IMR-90 (cell line): ENCODE measurements at regions not wholly inside any gene's neighbourhood (a gene's known extent, or its start where the extent isn't known, plus 50 kb on each side); places are given as distances from the start of the nearest gene placed in this dataset.

ENCODE experiments used
- ATAC-seq: fragments of 200-7000 bp; cut with Tn5 transposase; 2 replicates; pipeline ENCODE4 v1.9.1; 2020; ENCODE audit warnings: low read depth, mild to moderate bottlenecking, moderate library complexity
- BruUV-seq: library from RNA; stranded (reverse); fragments of 400-500 nt; replicated peaks from 2 replicates; lab custom pipeline; 2021; lab: Mats Ljungman, UMichigan
- CTCF ChIA-PET: fragments of 300-600 bp; formaldehyde crosslinking; extraction: SDS; loops from one replicate; lab custom pipeline; 2021; ENCODE audit warnings: antibody characterized with exemption; lab: Yijun Ruan, JAX
- POLR2A ChIA-PET: fragments of 300-600 bp; sonication (Branson Sonifier 250); formaldehyde crosslinking; loops from one replicate; lab custom pipeline; 2022; ENCODE audit warnings: antibody characterized with exemption; ENCODE audit not compliant: unreplicated experiment; lab: Charles Lee
- DNase-seq: peaks from one replicate; pipeline ENCODE4 v3.0.0; 2013
- H2AFZ ChIP-seq: replicated peaks from 2 replicates; pipeline ENCODE3; 2013; ENCODE audit warnings: low read length, mild to moderate bottlenecking; ENCODE audit not compliant: poor library complexity
- H2AK5ac ChIP-seq: 2 replicates; pipeline ENCODE4 v1.6.1; 2013; ENCODE audit warnings: low read depth, low read length, inconsistent platforms
- H2AK9ac ChIP-seq: replicated peaks from 2 replicates; pipeline ENCODE3; 2013; ENCODE audit warnings: mild to moderate bottlenecking, low read depth, low read length, moderate library complexity; ENCODE audit not compliant: poor library complexity
- H2BK120ac ChIP-seq: 2 replicates; pipeline ENCODE4 v1.6.1; 2013; ENCODE audit warnings: low read depth, low read length, inconsistent platforms
- H2BK15ac ChIP-seq: 3 replicates; pipeline ENCODE4 v1.6.1; 2013; ENCODE audit warnings: low read depth, low read length, inconsistent platforms
- H2BK20ac ChIP-seq: 2 replicates; pipeline ENCODE4 v1.6.1; 2013; ENCODE audit warnings: low read depth, mild to moderate bottlenecking, inconsistent platforms, low read length, moderate library complexity
- H2BK5ac ChIP-seq: 2 replicates; pipeline ENCODE4 v1.6.1; 2013; ENCODE audit warnings: mild to moderate bottlenecking, low read depth, low read length, inconsistent platforms; ENCODE audit not compliant: poor library complexity, severe bottlenecking
- H3K14ac ChIP-seq: replicated peaks from 2 replicates; pipeline ENCODE4 v1.6.1; 2013; ENCODE audit warnings: low read depth, low read length, inconsistent platforms
- H3K18ac ChIP-seq: 2 replicates; pipeline ENCODE4 v1.6.1; 2013; ENCODE audit warnings: low read depth, low read length, control low read depth
- H3K23ac ChIP-seq: 2 replicates; pipeline ENCODE4 v1.6.1; 2013; ENCODE audit warnings: low read depth, low read length, inconsistent platforms
- H3K27ac ChIP-seq: 2 replicates; pipeline ENCODE4 v1.5.1; 2013; ENCODE audit warnings: mild to moderate bottlenecking, control low read depth, low read length; ENCODE audit not compliant: insufficient read depth
- H3K27me3 ChIP-seq: 2 replicates; pipeline ENCODE4 v1.6.1; 2013; ENCODE audit warnings: low read length; ENCODE audit not compliant: control insufficient read depth, insufficient read depth
- H3K36me3 ChIP-seq: 2 replicates; pipeline ENCODE4 v1.6.1; 2013; ENCODE audit warnings: low read length, mixed read lengths; ENCODE audit not compliant: control insufficient read depth, insufficient read depth
- H3K4ac ChIP-seq: 2 replicates; pipeline ENCODE4 v1.6.1; 2013; ENCODE audit warnings: low read depth, low read length, inconsistent platforms
- H3K4me1 ChIP-seq: 2 replicates; pipeline ENCODE4 v1.6.1; 2013; ENCODE audit warnings: low read length, mixed read lengths; ENCODE audit not compliant: control insufficient read depth, insufficient read depth
- H3K4me2 ChIP-seq: 2 replicates; pipeline ENCODE4 v1.6.1; 2013; ENCODE audit warnings: low read depth, mild to moderate bottlenecking, control low read depth, low read length, moderate library complexity
- H3K4me3 ChIP-seq: 2 replicates; pipeline ENCODE4 v1.5.1; 2013; ENCODE audit warnings: low read depth, mild to moderate bottlenecking, control low read depth, low read length, moderate library complexity; ENCODE audit not compliant: insufficient read depth
- H3K56ac ChIP-seq: 2 replicates; pipeline ENCODE4 v1.6.1; 2013; ENCODE audit warnings: low read length, inconsistent platforms; ENCODE audit not compliant: insufficient read depth; ENCODE audit errors: extremely low read depth
- H3K79me1 ChIP-seq, 2 experiments: 2 replicates each; pipeline ENCODE4 v1.6.1; 2013; ENCODE audit warnings: low read length in 2 of 2, inconsistent platforms in 1 of 2, low read depth in 1 of 2
- H3K9ac ChIP-seq: 2 replicates; pipeline ENCODE4 v1.6.1; 2013; ENCODE audit warnings: low read depth, low read length, control low read depth
- H3K9me1 ChIP-seq: 2 replicates; pipeline ENCODE4 v1.6.1; 2013; ENCODE audit warnings: low read length, inconsistent platforms; ENCODE audit not compliant: insufficient read depth
- H3K9me3 ChIP-seq: 2 replicates; pipeline ENCODE4 v1.6.1; 2013; ENCODE audit warnings: low read length; ENCODE audit not compliant: control insufficient read depth, insufficient read depth
- H4K20me1 ChIP-seq: 2 replicates; pipeline ENCODE4 v1.6.1; 2013; ENCODE audit warnings: low read length, inconsistent platforms; ENCODE audit not compliant: insufficient read depth
- H4K5ac ChIP-seq: 2 replicates; pipeline ENCODE4 v1.6.1; 2013; ENCODE audit warnings: mild to moderate bottlenecking, low read depth, low read length, control low read depth
- H4K8ac ChIP-seq, 2 experiments: 2 replicates each; pipeline ENCODE4 v1.6.1; 2013; ENCODE audit warnings: low read depth in 2 of 2, low read length in 2 of 2, control low read depth in 1 of 2, inconsistent platforms in 1 of 2
- H4K91ac ChIP-seq: 2 replicates; pipeline ENCODE4 v1.6.1; 2013; ENCODE audit warnings: low read depth, low read length, inconsistent platforms; ENCODE audit not compliant: insufficient read depth
- BHLHE40 ChIP-seq: fragments of 150-350 bp; IDR thresholded peaks from 2 replicates; pipeline ENCODE4 v1.6.1; 2016; ENCODE audit warnings: mild to moderate bottlenecking, low read depth, low read length
- CEBPB ChIP-seq: IDR thresholded peaks from 2 replicates; pipeline ENCODE4 v1.6.1; 2012; ENCODE audit warnings: low read depth, low read length, improper control_type of control experiment
- CHD1 ChIP-seq: IDR thresholded peaks from 2 replicates; pipeline ENCODE4 v1.6.1; 2012; ENCODE audit warnings: low read depth, low read length, improper control_type of control experiment
- CTCF ChIP-seq: conservative IDR thresholded peaks from 2 replicates; pipeline ENCODE4 v1.5.1; 2012; ENCODE audit warnings: mild to moderate bottlenecking, low read depth, low read length, improper control_type of control experiment
- ELK1 ChIP-seq: fragments of 150-350 bp; IDR thresholded peaks from 2 replicates; pipeline ENCODE4 v1.6.1; 2016; ENCODE audit warnings: low read depth, mild to moderate bottlenecking, low read length, moderate library complexity, borderline replicate concordance
- FOS ChIP-seq: fragments of 150-350 bp; IDR thresholded peaks from 2 replicates; pipeline ENCODE4 v1.6.1; 2016; ENCODE audit warnings: low read depth, low read length
- MAFK ChIP-seq: IDR thresholded peaks from 2 replicates; pipeline ENCODE4 v1.6.1; 2012; ENCODE audit warnings: low read depth, low read length, improper control_type of control experiment
- MAZ ChIP-seq: IDR thresholded peaks from 2 replicates; pipeline ENCODE4 v1.6.1; 2012; ENCODE audit warnings: low read depth, mild to moderate bottlenecking, low read length, improper control_type of control experiment, moderate library complexity, borderline replicate concordance
- MXI1 ChIP-seq: IDR thresholded peaks from 2 replicates; pipeline ENCODE4 v1.6.1; 2012; ENCODE audit warnings: low read depth, mild to moderate bottlenecking, low read length, moderate library complexity, borderline replicate concordance
- NFE2L2 ChIP-seq: fragments of 150-350 bp; IDR thresholded peaks from 2 replicates; pipeline ENCODE4 v1.6.1; 2016; ENCODE audit warnings: low read depth, mild to moderate bottlenecking, low read length
- POLR2A ChIP-seq: IDR thresholded peaks from 2 replicates; pipeline ENCODE4 v1.6.1; 2012; ENCODE audit warnings: mild to moderate bottlenecking, low read depth, low read length
- RAD21 ChIP-seq: IDR thresholded peaks from 2 replicates; pipeline ENCODE4 v1.6.1; 2012; ENCODE audit warnings: low read length, improper control_type of control experiment
- RCOR1 ChIP-seq: IDR thresholded peaks from 2 replicates; pipeline ENCODE4 v1.6.1; 2012; ENCODE audit warnings: mild to moderate bottlenecking, low read length, improper control_type of control experiment; ENCODE audit not compliant: insufficient replicate concordance
- RFX5 ChIP-seq: IDR thresholded peaks from 2 replicates; pipeline ENCODE4 v1.8.0; 2012; ENCODE audit warnings: low read depth, mild to moderate bottlenecking, low read length, moderate library complexity
- SMC3 ChIP-seq: fragments of 150-350 bp; IDR thresholded peaks from 2 replicates; pipeline ENCODE4 v1.6.1; 2016; ENCODE audit warnings: low read depth, mild to moderate bottlenecking, antibody characterized with exemption, low read length, moderate library complexity
- USF2 ChIP-seq: fragments of 150-350 bp; IDR thresholded peaks from 2 replicates; pipeline ENCODE4 v1.6.1; 2017; ENCODE audit warnings: mild to moderate bottlenecking, antibody characterized with exemption, low read length, low read depth
- WGBS, 2 experiments: methylation state at CpG; one replicate each; pipeline versions ENCODE4 v1.1.5 to v1.1.7; 2013; ENCODE audit warnings: missing lambda C conversion rate in 2 of 2; ENCODE audit not compliant: insufficient read length in 1 of 2; ENCODE audit errors: extremely low coverage in 2 of 2; 5-methylcytosine and 5-hydroxymethylcytosine counted together
- dilution Hi-C: fragments of 300-500 bp; cut with HindIII; formaldehyde crosslinking; loops from one replicate; pipeline ENCODE4 v1.14.3; 2018; ENCODE audit warnings: low sequenced_read_pairs; ENCODE audit not compliant: unreplicated experiment
- in situ Hi-C: fragments of 300-500 bp; cut with MboI; formaldehyde crosslinking; loops from 3 replicates; pipeline ENCODE4 v1.14.3; 2019; ENCODE audit warnings: low sequenced_read_pairs, inconsistent platforms, mixed read lengths
- intact Hi-C: fragments of 100-400 bp; cut with micrococcal nuclease; formaldehyde crosslinking; loops from 2 replicates; pipeline ENCODE4 v1.10.0; 2022

- H3K18ac ChIP-seq = no peak overlapping the region
- no peak overlapping the region for H3K14ac ChIP-seq
- H2AK9ac ChIP-seq = no peak overlapping the region
- H3K9ac ChIP-seq = no peak overlapping the region
- H2AFZ ChIP-seq = no peak overlapping the region
- in situ Hi-C loops = no loop called here
- no peak overlapping the region for H4K5ac ChIP-seq
- H2BK20ac ChIP-seq = no peak overlapping the region
- DNase-seq (no peak), ATAC-seq (no peak)
- no peak overlapping the region for H3K23ac ChIP-seq
- no peak overlapping the region for H2BK5ac ChIP-seq
- no peak overlapping the region for H2BK120ac ChIP-seq
- BruUV-seq = no TSS peak
- H4K8ac ChIP-seq = no peak overlapping the region
- no peaks in the 10 kb centered on the region for H3K9me1 ChIP-seq
- no peak overlapping the region for H3K27ac ChIP-seq
- H3K4me2 ChIP-seq = no peak overlapping the region
- CTCF ChIA-PET = no interaction called here
- no peak overlapping the region for H2AK5ac ChIP-seq
- no peaks in the 10 kb centered on the region for H4K20me1 ChIP-seq
- TF ChIP-seq ELK1 (no peak), CHD1 (no peak), CTCF (no peak), RFX5 (no peak), MAZ (no peak), MXI1 (no peak), RCOR1 (no peak), FOS (no peak), MAFK (no peak), RAD21 (no peak), CEBPB (no peak), USF2 (no peak), BHLHE40 (no peak), NFE2L2 (no peak), SMC3 (no peak), POLR2A (no peak)
- H3K56ac ChIP-seq = no peak overlapping the region
- no CpG with 5 or more reads among the region's 2 CpGs for WGBS, 2 experiments
- no peak overlapping the region for H2BK15ac ChIP-seq
- H4K91ac ChIP-seq = no peak overlapping the region
- H3K4ac ChIP-seq = no peak overlapping the region
- H3K27me3 ChIP-seq = no peaks in the 10 kb centered on the region
- no peaks in the 10 kb centered on the region for H3K79me1 ChIP-seq
- intact Hi-C loops = no loop called here
- no peaks in the 10 kb centered on the region for H3K36me3 ChIP-seq
- dilution Hi-C loops = no loop called here
- peaks cover 2% of the 10 kb centered on the region for H3K9me3 ChIP-seq
- H3K4me3 ChIP-seq = no peak overlapping the region
- H3K4me1 ChIP-seq = no peaks in the 10 kb centered on the region
- POLR2A ChIA-PET = no interaction called here
Observed at GRCh38 chr10:121281576-121281975, 316.7 kb downstream of the FGFR2 start.
